NB4 (cell line): ENCODE measurements at regions not wholly inside any gene's neighbourhood (a gene's known extent, or its start where the extent isn't known, plus 50 kb on each side); places are given as distances from the start of the nearest gene placed in this dataset.

Experiments used
- CTCF ChIP-seq: IDR thresholded peaks from one replicate; pipeline ENCODE4 v1.5.1; 2012; ENCODE audit warnings: low read depth, low read length
- POLR2A ChIP-seq: IDR thresholded peaks from 2 replicates; pipeline ENCODE4 v1.6.1; 2011; ENCODE audit warnings: mild to moderate bottlenecking; ENCODE audit not compliant: insufficient read length; ENCODE audit errors: extremely low read depth

GRCh38 chr3:30226601-30227151, 379.7 kb upstream of the TGFBR2 start:
- no peak for TF ChIP-seq CTCF
- no peak for TF ChIP-seq POLR2A
